HG02798 (cell line): ENCODE measurements at regions not wholly inside any gene's neighbourhood (a gene's known extent, or its start where the extent isn't known, plus 50 kb on each side); places are given as distances from the start of the nearest gene placed in this dataset.
"Not testable (repeated sequence)": the region's sequence is repeated elsewhere in the genome, so short reads cannot be mapped to it uniquely, and the experiment has no call there.

ENCODE experiments used
- ATAC-seq: cut with Tn5 transposase; IDR thresholded peaks from one replicate; pipeline ENCODE4 v1.9.1; 2021; ENCODE audit warnings: mild to moderate bottlenecking; ENCODE audit not compliant: unreplicated experiment, poor library complexity

DNA sequence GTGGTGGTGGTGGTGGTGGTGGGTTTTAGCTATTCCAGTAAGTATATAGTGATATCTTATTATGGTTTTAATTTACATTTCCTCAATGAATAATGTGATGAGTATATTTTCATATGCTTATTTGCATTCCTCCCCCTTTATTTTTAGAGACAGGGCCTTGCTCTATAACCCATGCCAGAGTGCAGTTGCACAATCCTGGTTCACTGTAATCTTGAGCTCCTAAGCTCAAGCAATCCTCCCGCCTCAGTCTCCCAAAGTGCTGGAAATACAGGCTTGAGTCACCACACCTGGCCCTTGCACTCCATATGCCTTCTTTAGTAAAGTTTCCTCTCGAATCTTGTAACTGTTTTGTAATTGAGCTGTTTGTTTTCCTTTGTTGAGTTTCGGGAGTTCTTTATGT is 577.7 kb upstream of the AUTS2 start:
- no peak for ATAC-seq

DNA sequence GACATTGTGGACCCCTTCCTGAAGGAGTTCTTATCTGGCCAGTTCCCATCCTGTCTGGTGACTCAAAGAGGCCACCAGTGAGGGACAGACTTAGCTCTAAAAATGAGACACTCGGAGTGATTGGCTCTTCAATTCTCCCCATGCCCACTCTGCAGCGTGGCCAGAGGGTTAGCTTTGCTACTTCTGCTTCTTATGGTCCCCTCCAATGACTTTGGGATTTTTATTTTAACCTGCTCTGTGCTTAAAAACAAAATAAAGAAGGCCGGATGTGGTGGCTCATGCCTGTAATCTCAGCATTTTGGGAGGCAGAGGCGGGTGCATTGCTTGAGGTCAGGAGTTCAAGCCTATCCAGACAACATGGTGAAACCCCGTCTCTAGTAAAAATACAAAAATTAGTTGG is 573.0 kb upstream of the AUTS2 start:
- no peak for ATAC-seq

DNA sequence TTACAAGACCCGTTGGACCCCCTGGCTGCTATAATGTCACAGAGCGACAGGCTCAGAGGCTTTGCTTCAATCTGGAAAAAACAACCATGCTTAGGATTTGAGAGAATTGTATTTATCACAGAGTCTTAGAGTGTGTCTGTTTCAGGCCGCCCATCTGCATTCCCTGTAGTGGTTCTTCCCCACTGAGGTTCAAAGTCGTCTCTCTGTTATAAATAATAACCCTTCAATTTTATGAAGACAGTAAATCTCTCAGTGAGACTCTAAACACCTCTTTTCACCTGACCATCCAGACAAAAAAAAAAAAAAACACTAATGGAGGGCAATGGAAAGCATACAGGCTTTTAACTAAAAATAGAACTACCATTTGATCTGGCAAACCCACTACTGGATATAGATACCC is 565.4 kb upstream of the AUTS2 start:
- no peak for ATAC-seq

DNA sequence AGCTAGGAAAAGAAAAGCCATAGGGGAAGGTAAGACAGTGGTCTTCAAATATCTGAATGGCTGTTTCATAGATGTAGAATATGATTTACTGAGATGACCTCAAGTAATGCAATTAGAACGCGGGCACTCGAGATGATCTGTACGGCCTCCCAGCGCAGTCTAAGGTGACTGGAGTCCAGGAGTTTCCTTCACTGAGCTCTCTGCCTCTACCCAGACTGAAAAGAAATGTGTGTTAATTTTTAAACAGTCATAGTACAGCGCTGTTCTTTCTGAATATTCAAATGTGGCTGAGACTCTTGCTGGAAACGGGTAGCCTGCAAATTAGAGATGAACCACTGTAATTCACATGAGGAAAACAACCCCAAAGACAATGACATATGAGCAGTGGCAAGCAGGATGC is 562.4 kb upstream of the AUTS2 start:
- no peak for ATAC-seq

DNA sequence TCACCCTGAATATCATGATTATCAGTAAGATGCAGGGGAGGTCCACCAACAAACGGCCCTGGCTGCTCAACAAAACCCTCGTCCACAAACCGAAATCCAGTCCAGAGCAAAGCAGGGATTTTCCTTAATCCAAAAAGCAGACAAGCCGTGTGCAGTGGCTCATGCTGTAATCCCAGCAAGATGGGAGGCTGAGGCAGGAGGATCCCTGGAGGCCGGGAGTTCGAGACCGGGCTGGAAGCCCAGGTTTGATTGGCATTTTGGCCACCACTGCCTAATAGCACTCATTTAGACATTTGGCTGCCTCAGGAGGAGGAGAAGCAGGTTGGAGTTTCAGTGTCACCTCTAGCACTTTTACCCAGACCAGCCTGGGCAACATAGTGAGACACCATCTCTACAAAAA is 562.0 kb upstream of the AUTS2 start:
- no peak for ATAC-seq

DNA sequence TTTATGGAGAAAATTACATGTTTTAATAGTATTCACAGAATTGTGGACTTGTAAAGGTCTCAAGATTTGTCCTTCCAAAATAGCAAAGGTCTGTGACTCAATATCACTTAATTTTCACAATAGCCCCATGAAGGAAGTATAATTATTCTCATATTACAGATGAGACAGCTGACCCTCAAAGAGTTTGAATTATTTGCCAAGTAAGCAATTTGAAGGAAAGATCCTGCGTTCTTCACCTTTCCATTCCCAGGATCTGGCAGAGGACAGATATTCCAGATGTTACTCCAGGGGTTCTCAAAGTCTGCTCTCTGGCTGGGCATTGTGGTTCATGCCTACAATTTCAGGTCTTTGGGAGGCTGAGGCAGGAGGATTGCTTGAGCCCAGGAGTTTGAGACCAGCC is 559.4 kb upstream of the AUTS2 start:
- no peak for ATAC-seq

DNA sequence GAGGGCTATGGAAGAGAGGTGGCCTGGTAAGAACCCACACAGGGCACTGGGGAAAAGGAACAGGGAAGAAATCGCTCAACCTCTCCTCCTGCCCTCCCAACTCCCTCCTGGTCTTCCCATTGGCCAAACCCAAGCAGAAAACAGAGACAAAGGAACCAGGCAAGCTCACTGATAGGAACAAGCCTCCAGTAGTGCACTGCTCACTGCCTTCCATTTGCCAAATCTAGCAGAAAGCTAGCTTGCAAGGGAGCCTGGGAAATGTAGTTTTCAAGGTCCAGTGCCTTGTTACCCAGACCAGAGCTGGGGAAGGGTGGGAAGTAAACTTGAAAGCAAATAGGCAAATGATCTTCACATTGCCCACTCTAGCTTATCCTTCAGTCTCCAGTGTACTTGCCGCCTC is 556.1 kb upstream of the AUTS2 start:
- ATAC-seq, result no peak

DNA sequence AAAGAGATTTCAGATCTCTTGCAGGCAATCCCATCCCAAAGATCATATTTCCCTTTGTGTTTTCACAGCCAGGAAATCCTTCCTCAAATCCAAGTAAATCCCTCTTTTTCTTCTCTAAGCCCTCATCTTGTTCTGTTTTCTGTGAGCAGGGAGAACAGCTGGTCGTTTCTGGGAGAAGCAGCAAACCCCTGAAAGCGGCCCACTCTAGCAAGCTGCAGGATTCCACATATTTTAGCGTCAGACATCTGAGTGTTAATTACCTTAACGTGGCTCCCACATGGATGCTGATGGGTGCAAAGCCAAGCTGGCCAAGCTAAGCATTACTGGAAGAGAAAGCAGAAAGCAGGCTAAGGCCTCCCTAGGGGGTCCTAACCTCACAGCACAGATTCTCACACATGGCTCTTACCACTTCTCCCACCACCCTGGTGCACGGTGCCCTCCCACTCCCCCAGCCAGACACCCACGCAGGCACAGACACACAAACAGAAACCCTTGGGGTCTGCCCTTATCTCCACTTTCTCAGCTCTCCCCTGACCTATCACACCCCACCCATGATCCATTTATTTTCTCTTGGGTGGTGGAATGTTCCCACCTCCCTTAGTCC is 551.0 kb upstream of the AUTS2 start:
- no peak for ATAC-seq

DNA sequence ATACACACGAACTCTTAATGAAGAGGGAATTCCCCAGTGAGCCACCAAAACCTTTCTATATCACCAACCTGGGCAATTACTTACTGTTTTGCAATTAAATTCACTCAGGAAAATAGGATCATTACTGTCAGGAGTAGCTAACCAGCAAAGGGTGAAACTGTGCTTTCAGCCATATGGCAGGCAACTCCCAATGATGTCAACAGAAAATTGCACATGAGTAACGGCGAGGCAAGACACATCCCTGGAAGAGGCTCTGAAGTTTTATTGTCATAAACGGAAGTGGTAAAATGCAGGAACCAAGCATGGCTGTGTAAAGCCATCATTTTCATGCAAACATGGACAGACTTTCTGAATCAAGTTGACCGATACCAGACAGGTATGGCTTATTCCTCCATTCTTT is 548.9 kb upstream of the AUTS2 start:
- ATAC-seq, result no peak

DNA sequence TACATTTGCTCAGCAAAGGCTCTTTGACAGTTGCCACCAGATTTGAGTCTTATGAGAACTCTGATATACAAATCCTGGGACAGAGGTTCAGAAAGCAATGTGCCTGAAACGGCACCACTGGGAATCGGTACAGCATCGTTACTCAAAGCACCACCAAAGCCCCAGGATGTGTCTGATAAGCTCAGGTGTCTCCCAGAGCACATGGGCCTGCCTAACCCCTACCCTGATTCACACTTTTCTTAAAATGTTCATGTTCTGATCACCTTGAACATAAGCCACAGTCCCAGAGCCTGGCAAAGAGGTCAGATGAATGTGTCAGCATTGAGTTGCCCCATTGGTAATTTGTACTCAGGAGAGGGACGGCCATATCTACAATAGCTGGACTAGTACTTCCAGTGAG is 545.8 kb upstream of the AUTS2 start:
- no peak for ATAC-seq

DNA sequence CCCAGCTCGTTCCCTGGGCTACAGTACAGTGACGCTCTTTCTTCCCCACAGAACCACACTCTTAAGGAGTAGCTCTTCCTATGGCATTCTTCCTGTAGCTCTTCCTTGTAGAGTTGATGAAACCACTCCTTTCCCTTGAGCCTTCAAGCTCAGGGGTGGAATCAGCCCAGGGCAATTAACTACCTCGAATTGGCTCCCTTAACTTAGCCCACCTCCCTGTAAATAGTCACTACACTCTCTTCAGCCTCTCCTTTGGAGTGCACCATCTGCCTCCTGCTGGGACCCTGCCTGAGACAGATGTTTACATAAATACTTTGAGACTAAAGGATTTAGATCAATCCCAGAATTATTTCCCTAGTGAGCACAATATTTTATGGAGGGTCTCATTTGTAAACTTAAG is 537.8 kb upstream of the AUTS2 start:
- no peak for ATAC-seq

DNA sequence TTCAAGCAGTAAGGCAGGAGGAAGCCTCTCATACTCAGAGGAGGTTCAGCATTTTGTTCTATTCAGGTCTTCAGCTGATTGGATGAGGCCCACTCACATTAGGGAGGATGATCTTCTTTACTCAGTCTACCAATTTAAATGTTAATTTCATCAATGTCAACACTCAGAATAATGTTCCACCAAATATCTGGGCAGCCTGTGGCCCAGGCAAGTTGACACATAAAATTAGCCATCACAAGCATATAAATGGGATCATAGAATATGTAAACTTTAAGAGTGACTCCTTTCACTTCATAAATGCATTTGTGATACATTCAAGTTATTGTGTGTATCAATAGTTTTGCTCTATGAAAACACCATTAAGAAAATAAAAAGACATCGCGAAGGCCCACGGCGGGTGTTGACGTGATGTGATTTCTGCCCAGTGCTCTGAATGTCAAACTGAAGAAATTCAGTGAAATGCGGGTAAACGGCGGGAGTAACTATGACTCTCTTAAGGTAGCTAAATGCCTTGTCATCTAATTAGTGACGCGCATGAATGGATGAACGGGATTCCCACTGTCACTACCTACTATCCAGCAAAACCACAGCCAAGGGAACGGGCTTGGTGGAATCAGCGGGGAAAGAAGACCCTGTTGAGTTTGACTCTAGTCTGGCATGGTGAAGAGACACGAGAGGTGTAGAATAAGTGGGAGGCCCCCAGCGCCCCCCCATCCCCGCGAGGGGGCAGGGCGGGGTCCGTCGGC is 536.1 kb upstream of the AUTS2 start:
- no peak for ATAC-seq

DNA sequence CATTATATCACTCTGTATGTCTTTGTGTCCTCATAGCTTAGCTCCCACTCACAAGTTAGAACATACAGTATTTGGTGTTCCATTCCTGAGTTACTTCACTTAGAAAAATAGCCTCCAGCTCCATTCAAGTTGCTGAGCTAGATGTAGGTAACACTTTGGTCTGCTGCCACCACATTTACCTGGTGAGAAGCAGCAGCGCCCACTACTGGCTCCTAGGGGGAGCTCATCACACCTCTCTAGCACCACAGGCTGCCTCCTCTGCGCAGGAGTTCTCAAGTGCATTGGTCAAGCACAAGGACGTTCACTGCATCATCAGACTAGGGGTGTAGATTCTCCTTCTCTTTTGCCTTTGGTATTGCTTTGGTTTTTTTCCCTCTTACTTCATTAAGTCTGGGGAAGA is 530.9 kb upstream of the AUTS2 start:
- ATAC-seq, result no peak

DNA sequence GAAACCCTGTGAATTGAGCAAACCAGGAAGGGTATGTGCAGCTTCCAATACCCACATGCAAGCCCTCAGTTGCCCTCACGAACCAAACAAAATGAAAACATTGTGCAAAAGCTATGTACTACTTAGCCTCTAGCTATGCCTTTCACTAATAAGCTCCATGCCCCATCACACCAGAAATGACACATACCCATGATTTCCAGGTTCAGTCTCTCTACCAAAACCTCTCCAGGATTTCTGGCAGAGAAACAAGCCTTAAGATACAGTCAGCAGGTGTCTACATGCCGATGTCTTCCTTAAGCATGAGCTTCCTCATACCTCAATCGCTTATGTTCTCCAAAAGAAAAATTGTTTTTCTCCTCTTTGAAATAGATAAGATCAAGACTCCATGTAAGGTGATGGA is 527.8 kb upstream of the AUTS2 start:
- ATAC-seq, result no peak

DNA sequence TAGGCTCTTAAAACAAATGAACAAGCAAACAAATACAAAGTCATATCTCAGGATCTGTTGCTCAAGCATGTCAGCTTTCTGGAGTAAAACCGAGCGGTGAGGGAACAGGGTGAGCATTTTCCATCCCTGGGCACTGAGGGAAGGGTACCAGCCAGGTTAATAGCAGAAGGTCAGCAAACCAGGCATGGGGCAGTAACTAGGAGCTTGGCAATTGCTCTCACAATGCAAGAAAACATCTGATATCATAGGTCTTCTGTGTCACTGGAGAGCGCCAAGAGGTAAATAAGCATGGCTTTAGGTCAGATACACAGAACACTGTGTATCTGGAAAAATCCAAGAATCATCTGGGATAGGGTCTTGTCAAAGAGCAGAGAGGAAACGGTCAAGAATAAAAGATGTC is 521.7 kb upstream of the AUTS2 start:
- ATAC-seq, result no peak

DNA sequence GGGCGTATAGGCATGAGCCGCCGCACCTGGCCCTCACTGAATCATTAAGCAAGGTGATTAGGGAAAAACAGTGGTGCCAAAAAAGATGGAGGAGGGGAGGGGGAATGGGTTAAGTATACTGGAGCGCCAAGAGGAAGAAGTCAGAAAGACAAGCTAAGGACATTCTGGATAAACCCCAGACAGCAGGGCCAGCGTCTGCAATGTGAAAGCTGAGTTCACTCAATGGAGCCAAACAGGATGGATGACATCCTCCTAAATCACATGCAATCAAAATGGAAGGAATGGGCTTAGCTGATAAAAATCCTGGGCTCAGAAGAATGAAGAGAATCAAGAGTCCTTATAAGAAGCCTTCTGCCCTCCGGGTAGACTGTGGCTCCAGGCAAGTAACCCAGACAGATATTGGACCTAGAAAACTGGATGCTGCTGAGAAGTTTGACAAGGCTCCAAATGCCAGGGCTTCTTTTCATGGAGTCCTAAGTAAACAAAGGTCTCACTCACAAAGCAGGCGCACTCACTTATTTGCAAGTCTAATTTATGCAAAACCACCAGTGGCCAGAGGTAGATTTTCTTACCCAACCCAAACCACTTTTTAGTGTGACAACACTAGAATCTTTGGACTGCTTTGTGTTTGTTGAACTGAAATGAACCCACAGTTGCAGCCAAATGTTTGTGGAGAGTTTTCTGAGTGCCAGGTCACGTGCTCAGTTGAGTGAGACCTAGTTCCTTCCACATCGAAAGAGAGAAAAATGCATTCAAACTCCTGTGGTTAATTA is 519.1 kb upstream of the AUTS2 start:
- no peak for ATAC-seq

DNA sequence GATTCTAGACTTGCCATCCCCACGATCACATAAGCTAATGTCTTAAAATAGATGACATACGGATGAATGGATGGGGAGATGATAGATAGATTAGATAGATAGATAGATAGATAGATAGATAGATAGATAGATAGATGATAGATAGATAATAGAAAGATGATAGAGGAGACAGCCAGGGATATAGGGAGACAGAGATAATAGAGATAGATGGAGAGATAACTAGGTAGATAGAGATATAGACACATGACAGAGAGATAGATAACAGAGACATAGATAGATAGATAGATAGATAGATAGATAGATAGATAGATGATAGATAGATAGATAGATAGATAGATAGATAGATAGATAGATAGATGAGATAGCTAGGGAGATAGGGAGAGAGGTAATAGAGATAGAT is 511.0 kb upstream of the AUTS2 start:
- ATAC-seq, result not testable (repeated sequence)

DNA sequence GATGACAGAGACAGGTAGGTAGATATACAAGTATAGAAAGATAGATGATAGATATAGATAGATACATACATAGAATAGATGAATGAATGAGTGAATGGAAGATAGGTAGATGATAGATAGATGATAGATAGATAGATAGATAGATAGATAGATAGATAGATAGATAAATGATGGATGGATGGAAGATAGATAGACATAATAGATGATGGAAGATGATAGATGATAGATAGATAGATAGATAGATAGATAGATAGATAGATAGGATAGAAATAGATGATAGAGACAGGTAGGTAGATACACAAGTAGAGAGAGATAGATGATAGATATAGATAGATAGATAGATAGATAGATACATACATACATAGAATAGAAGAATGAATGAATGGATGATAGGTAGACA is 510.1 kb upstream of the AUTS2 start:
- no peak for ATAC-seq

DNA sequence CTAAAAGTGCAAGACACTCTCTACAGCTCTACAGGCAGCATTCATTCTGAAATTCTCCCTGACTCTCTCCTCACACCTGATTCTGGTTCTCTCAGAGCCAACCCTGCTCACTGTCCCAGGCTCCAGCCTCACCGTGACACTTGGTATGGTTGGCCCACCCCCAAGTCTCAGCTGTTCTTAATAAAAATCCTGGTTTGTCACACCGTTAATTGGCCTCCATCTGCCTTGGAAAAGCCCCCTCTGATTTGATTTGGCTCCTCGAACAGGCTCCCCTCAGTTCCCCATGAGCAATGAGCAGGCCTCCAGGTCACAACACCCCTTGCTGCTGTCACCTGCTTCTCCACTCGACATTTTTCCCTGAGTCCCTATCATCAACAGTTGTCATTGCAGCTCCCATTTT is 507.3 kb upstream of the AUTS2 start:
- ATAC-seq, result no peak

DNA sequence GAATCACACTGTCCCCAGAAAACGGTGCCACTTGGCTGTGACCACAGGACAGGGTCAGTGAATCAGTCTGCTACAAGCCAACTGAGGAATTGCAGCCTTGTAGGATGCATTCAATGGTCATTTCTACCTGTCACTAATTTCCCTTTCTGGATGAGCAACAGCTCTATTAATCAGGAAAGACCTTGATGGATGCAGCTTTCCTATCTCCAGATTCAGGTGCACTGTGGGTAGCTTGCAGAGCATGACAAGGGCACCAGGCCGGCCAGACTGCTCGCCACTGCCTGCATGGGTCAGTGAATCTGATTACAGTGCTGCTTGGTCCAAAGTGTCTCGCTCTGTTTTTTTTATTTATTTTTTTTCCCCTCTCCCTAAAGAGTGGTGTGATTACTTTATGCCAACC is 506.8 kb upstream of the AUTS2 start:
- no peak for ATAC-seq

DNA sequence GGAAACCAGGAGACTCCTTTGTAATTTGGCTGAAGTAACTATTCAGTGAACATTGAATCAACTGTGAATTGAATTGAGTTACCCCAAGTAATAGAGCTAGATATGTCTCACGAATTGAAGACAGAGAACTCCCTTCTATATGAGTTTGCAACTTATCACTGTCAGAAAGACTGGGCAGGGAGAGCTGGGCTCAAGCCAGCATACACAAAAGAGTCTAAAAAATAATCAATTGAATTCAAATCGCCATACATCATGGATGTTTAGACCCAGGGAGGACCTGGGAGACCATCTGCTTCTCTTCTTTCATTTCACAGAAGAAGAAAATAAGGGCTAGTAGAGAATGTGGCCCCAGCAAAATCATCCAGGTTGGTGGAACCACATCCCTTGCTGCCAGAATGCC is 503.1 kb upstream of the AUTS2 start:
- ATAC-seq, result no peak

DNA sequence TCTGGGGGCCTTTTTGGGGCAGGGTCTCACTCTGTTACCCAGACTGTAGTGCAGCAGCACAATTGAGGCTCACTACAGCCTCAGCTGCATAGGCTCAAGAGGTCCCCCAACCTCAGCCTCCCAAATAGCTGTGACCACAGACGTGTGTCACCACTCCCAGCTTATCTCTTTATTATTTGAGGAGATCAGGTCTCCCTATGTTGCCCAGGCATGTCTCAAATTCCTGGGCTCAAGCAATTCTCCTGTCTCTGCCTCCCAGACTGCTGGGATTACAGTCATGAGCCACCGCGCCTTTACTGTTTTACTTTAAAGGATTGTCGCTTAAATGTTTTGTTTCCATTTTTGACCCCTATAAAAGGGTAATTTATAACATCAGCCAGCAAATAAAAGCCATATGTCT is 502.6 kb upstream of the AUTS2 start:
- ATAC-seq, result no peak
